Effector memory CD4-positive, alpha-beta T cell (primary cell): ENCODE measurements at regions not wholly inside any gene's neighbourhood (a gene's known extent, or its start where the extent isn't known, plus 50 kb on each side); places are given as distances from the start of the nearest gene placed in this dataset.

Source experiments
- DNase-seq, 3 donors: peaks; one replicate each; pipeline ENCODE4 v3.0.0-alpha.2; 2020
- H3K27ac ChIP-seq: 2 replicates; pipeline ENCODE4 v1.7.0; 2013; ENCODE audit warnings: mild to moderate bottlenecking, low read length, moderate library complexity; ENCODE audit not compliant: insufficient read depth, poor library complexity, severe bottlenecking
- H3K27me3 ChIP-seq: replicated peaks from 2 replicates; pipeline ENCODE4 v1.7.0; 2013; ENCODE audit warnings: mild to moderate bottlenecking, low read length; ENCODE audit not compliant: insufficient read depth, control insufficient read depth, poor library complexity, severe bottlenecking
- H3K36me3 ChIP-seq: 2 replicates; pipeline ENCODE4 v1.7.0; 2013; ENCODE audit warnings: mild to moderate bottlenecking, low read length, moderate library complexity; ENCODE audit not compliant: control insufficient read depth, insufficient read depth
- H3K4me1 ChIP-seq: 2 replicates; pipeline ENCODE4 v1.7.0; 2013; ENCODE audit warnings: low read length, mild to moderate bottlenecking; ENCODE audit not compliant: control insufficient read depth, insufficient read depth, poor library complexity, severe bottlenecking
- H3K4me3 ChIP-seq: 2 replicates; pipeline ENCODE4 v1.7.0; 2013; ENCODE audit warnings: low read length, low read depth, mild to moderate bottlenecking; ENCODE audit not compliant: insufficient read depth, poor library complexity, severe bottlenecking
- H3K9me3 ChIP-seq: 2 replicates; pipeline ENCODE4 v1.7.0; 2013; ENCODE audit warnings: mild to moderate bottlenecking, low read length, moderate library complexity; ENCODE audit not compliant: control insufficient read depth

- no peak for DNase-seq
- H3K27ac ChIP-seq, result no peak overlapping the region
- no peaks in the 10 kb centered on the region for H3K4me1 ChIP-seq
- no peaks in the 10 kb centered on the region for H3K27me3 ChIP-seq
- H3K9me3 ChIP-seq, result no peaks in the 10 kb centered on the region
- H3K36me3 ChIP-seq, result no peaks in the 10 kb centered on the region
- no peak overlapping the region for H3K4me3 ChIP-seq
These were observed 708.6 kb upstream of the ZEB2 start for GRCh38 chr2:145228506-145228905.

DNA sequence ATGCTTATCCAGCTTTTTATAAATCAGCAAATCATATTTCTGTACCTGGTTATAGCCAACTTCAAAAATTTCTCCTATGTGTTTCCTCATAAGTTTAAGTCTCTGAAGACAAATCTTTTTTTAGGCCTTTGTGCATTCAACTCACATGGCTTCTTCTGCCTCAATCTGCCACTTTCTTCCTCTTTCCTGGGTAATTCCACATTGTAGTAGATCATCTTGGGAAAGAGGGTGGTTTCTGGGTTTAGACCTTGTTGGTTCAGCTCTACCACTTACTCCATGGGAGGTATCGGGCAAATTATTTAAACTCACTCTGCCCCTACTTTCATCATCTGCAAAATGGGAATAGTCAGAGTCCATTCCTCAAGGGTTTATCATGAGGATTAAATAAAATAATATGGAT, 707.0 kb upstream of the ZEB2 start:
- Histone ChIP-seq H3K27ac (no peak overlapping the region), H3K27me3 (no peaks in the 10 kb centered on the region), H3K4me1 (no peaks in the 10 kb centered on the region), H3K4me3 (no peak overlapping the region), H3K9me3 (no peaks in the 10 kb centered on the region), H3K36me3 (no peaks in the 10 kb centered on the region)
- DNase-seq, result no peak

DNA sequence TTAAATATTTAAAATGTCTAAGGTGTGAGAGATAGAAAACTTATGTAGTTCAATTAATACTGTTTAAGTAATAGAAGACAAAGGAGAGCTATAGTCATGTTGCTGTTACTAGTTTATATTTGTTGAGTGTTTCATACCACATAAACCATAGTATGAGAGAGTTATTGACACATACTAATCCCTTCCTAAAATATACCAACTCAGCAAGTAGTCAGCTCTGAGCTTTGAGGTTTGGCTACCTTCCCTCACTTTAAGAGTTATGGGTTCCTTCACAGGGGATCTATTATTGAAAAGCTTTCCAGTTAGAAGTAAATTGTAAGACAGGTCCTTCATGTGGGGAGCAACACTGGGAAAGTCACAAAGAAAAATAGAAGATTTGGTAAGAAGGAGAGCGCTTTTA, 701.6 kb upstream of the ZEB2 start:
- no peaks in the 10 kb centered on the region for H3K36me3 ChIP-seq
- DNase-seq, result no peak
- no peaks in the 10 kb centered on the region for H3K4me1 ChIP-seq
- H3K27me3 ChIP-seq, result no peaks in the 10 kb centered on the region
- H3K9me3 ChIP-seq, result no peaks in the 10 kb centered on the region
- no peak overlapping the region for H3K4me3 ChIP-seq
- H3K27ac ChIP-seq, result no peak overlapping the region

DNA sequence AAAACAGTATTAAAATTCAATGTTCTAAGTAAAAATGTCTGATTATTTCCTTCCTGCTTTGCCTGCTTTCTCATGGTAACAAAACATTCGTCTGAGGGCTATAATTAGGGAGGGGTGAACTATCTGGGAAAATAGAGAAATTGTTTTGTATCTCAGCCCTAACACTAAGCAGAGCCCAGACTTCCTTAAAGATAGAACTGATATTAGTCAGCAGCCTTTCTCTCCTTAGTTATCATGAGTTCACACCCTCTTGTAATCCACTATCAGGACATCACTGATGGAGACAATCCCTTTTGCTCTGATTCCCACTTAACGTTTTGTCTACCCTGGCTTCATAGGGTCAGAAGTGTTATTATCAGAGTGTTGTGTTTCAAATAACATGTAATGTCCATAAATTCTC, 701.1 kb upstream of the ZEB2 start:
- Histone ChIP-seq H3K9me3 (no peaks in the 10 kb centered on the region), H3K27ac (no peak overlapping the region), H3K4me3 (no peak overlapping the region), H3K27me3 (no peaks in the 10 kb centered on the region), H3K4me1 (no peaks in the 10 kb centered on the region), H3K36me3 (no peaks in the 10 kb centered on the region)
- DNase-seq, result no peak

GRCh38 chr2:145220496-145220895, 700.6 kb upstream of the ZEB2 start:
- Histone ChIP-seq H3K27me3 (no peaks in the 10 kb centered on the region), H3K36me3 (no peaks in the 10 kb centered on the region), H3K9me3 (no peaks in the 10 kb centered on the region), H3K4me1 (no peaks in the 10 kb centered on the region), H3K27ac (no peak overlapping the region), H3K4me3 (no peak overlapping the region)
- no peak for DNase-seq

- no peak overlapping the region for H3K4me3 ChIP-seq
These were observed 688.0 kb upstream of the ZEB2 start for GRCh38 chr2:145207884-145208283.

GRCh38 chr2:145206496-145207281, 686.8 kb upstream of the ZEB2 start:
- no peak for DNase-seq
- H3K4me1 ChIP-seq, result no peaks in the 10 kb centered on the region
- no peaks in the 10 kb centered on the region for H3K9me3 ChIP-seq
- H3K27ac ChIP-seq, result no peak overlapping the region
- H3K36me3 ChIP-seq, result no peaks in the 10 kb centered on the region
- no peak overlapping the region for H3K4me3 ChIP-seq
- no peaks in the 10 kb centered on the region for H3K27me3 ChIP-seq

More at GRCh38 chr2:145207884-145208283, 688.0 kb upstream of the ZEB2 start:
- no peak for DNase-seq
- no peak overlapping the region for H3K27ac ChIP-seq
- H3K36me3 ChIP-seq, result no peaks in the 10 kb centered on the region
- no peaks in the 10 kb centered on the region for H3K4me1 ChIP-seq
- no peaks in the 10 kb centered on the region for H3K27me3 ChIP-seq
- H3K9me3 ChIP-seq, result no peaks in the 10 kb centered on the region

- H3K27me3 ChIP-seq, result no peaks in the 10 kb centered on the region
- no peak overlapping the region for H3K4me3 ChIP-seq
- H3K4me1 ChIP-seq, result no peaks in the 10 kb centered on the region
- H3K9me3 ChIP-seq, result no peaks in the 10 kb centered on the region
- H3K27ac ChIP-seq, result no peak overlapping the region
- DNase-seq, result no peak
- H3K36me3 ChIP-seq, result no peaks in the 10 kb centered on the region
These were observed 684.0 kb upstream of the ZEB2 start for GRCh38 chr2:145203891-145204290.

- Histone ChIP-seq H3K36me3 (no peaks in the 10 kb centered on the region), H3K4me1 (no peaks in the 10 kb centered on the region), H3K27ac (no peak overlapping the region), H3K9me3 (no peaks in the 10 kb centered on the region), H3K4me3 (no peak overlapping the region), H3K27me3 (no peaks in the 10 kb centered on the region)
- no peak for DNase-seq
These were observed 680.1 kb upstream of the ZEB2 start for GRCh38 chr2:145199827-145200706.

DNA sequence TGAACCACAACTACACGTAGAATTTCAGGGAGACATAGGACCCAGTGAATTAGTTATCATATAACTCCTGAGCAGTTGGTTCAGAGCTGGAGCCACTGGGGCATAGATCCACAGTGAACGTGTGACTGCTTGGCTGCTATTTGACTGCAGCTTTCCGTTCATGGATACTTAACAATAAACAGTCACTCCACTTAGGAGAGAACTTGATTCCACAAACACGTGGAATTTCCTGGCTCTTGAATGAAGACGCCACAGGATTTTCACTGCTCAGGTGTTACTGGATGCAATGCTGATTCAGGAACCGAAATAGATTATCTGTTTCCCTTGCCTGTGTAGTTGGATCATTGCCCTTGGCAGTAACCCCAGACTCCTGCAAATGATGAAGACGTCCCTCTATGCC, 679.1 kb upstream of the ZEB2 start:
- Histone ChIP-seq H3K27ac (no peak overlapping the region), H3K4me3 (no peak overlapping the region), H3K9me3 (no peaks in the 10 kb centered on the region), H3K36me3 (no peaks in the 10 kb centered on the region), H3K4me1 (no peaks in the 10 kb centered on the region), H3K27me3 (no peaks in the 10 kb centered on the region)
- DNase-seq, result no peak
